Upper lobe of right lung (tissue), 1 donor: ENCODE measurements at regions not wholly inside any gene's neighbourhood (a gene's known extent, or its start where the extent isn't known, plus 50 kb on each side); places are given as distances from the start of the nearest gene placed in this dataset.

Experiments used
- ATAC-seq: fragments of 200-7000 bp; cut with Tn5 transposase; one replicate; pipeline ENCODE4 v1.9.1; 2020; ENCODE audit warnings: mild to moderate bottlenecking, moderate library complexity
- DNase-seq: peaks from one replicate; pipeline ENCODE4 v3.0.0-alpha.2; 2020
- H3K27ac ChIP-seq: fragments of 200-600 bp; one replicate; pipeline ENCODE4 v1.8.0; 2022
- H3K27me3 ChIP-seq: fragments of 200-600 bp; one replicate; pipeline ENCODE4 v1.8.0; 2022; ENCODE audit warnings: mild to moderate bottlenecking
- H3K36me3 ChIP-seq: fragments of 200-600 bp; one replicate; pipeline ENCODE4 v1.8.0; 2022
- H3K4me1 ChIP-seq: fragments of 200-600 bp; one replicate; pipeline ENCODE4 v1.8.0; 2022
- H3K4me3 ChIP-seq: fragments of 200-600 bp; one replicate; pipeline ENCODE4 v1.8.0; 2022; ENCODE audit warnings: mild to moderate bottlenecking
- H3K9me3 ChIP-seq: fragments of 200-600 bp; one replicate; pipeline ENCODE4 v1.8.0; 2022
- CTCF ChIP-seq: fragments of 200-600 bp; IDR thresholded peaks from one replicate; pipeline ENCODE4 v1.8.0; 2022; ENCODE audit warnings: antibody characterized with exemption
- intact Hi-C: fragments of 100-400 bp; cut with DNase I; formaldehyde crosslinking; loops from one replicate; pipeline ENCODE4 v1.11.0; 2022
- donor health status: DM: no; HTN: yes; CAD: no; lungs with severe emphysema.

DNA sequence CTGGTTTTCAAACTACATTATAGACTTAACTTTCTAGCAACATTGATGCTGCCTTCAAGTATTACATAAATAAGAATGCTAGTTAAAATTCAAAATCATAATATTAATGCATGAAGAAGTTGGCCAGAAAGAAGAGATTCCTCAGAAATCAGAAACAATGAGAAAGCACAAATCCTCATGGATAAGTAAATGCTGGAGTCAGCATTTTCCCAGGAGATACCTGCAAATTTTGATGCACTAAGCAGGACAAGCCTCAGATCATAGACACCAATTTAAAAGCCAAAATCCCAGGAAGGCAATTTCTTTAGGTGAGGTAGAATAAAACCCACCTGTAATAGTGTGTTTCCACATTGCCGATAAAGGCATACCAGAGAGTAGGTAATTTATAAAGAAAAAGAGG is 305.2 kb upstream of the TBX18 start:
- Histone ChIP-seq H3K4me3 (no peak overlapping the region), H3K9me3 (no peaks in the 10 kb centered on the region), H3K27me3 (no peaks in the 10 kb centered on the region), H3K27ac (no peak overlapping the region), H3K36me3 (no peaks in the 10 kb centered on the region), H3K4me1 (no peaks in the 10 kb centered on the region)
- DNase-seq (no peak), ATAC-seq (no peak)
- intact Hi-C loops, result no loop called here
- TF ChIP-seq CTCF, result no peak

GRCh38 chr6:85068221-85068620 is 303.8 kb upstream of the TBX18 start:
- no peak overlapping the region for H3K27ac ChIP-seq
- no peaks in the 10 kb centered on the region for H3K9me3 ChIP-seq
- H3K4me1 ChIP-seq, result no peaks in the 10 kb centered on the region
- no peak for TF ChIP-seq CTCF
- no peaks in the 10 kb centered on the region for H3K36me3 ChIP-seq
- H3K4me3 ChIP-seq, result no peak overlapping the region
- ATAC-seq, result no peak
- H3K27me3 ChIP-seq, result no peaks in the 10 kb centered on the region
- intact Hi-C loops, result no loop called here
- no peak for DNase-seq

DNA sequence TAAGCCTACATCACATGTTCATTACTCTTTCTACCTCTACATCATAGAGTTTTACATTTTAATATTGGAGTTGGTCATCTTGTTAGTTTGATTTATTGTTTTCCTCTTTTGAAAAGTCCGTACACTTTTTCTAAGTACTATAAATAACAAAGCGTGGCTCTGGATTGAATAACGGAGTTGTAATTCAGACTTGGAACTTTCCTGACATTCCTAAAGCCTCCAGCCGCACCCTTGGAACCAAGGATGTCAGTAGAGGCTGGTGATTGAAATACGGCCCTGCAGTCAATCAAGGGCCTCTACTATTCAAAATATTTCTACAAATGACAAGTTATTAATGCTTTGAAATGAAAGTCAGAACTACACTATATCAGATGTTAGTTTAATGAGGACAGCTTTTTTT is 301.9 kb upstream of the TBX18 start:
- TF ChIP-seq CTCF, result no peak
- H3K27ac ChIP-seq, result no peak overlapping the region
- intact Hi-C loops, result no loop called here
- H3K4me1 ChIP-seq, result no peaks in the 10 kb centered on the region
- H3K9me3 ChIP-seq, result no peaks in the 10 kb centered on the region
- H3K36me3 ChIP-seq, result no peaks in the 10 kb centered on the region
- no peak overlapping the region for H3K4me3 ChIP-seq
- no peak for DNase-seq
- no peaks in the 10 kb centered on the region for H3K27me3 ChIP-seq
- no peak for ATAC-seq

DNA sequence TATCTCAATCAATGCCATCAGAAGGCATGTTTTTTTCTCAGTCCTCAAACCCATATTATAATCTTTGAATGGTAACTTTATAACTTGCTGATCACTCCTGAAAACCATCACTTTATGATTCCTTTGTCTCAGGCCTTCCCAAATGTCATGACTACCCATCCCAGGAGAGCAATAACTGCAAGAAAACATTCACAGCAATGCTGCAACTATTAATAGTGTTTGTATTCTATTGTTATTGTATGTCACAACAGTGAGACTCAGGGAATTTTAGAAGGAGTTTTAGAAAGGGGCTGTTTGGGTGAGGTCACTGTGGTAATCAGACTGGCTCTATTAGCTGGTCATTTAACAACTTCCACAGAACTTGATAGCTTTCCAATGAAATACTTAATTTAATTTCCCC is 301.4 kb upstream of the TBX18 start:
- Histone ChIP-seq H3K4me1 (no peaks in the 10 kb centered on the region), H3K4me3 (no peak overlapping the region), H3K36me3 (no peaks in the 10 kb centered on the region), H3K9me3 (no peaks in the 10 kb centered on the region), H3K27me3 (no peaks in the 10 kb centered on the region), H3K27ac (no peak overlapping the region)
- ATAC-seq (no peak), DNase-seq (no peak)
- TF ChIP-seq CTCF, result no peak
- intact Hi-C loops, result no loop called here

- ATAC-seq, result no peak
- H3K9me3 ChIP-seq, result no peaks in the 10 kb centered on the region
- TF ChIP-seq CTCF, result no peak
Observed at GRCh38 chr6:85063611-85064010, 299.2 kb upstream of the TBX18 start.

GRCh38 chr6:85062884-85063283 is 298.5 kb upstream of the TBX18 start:
- TF ChIP-seq CTCF, result no peak
- no peak for ATAC-seq
- Histone ChIP-seq H3K27ac (no peak overlapping the region), H3K4me3 (no peak overlapping the region), H3K4me1 (no peaks in the 10 kb centered on the region), H3K36me3 (no peaks in the 10 kb centered on the region), H3K27me3 (no peaks in the 10 kb centered on the region), H3K9me3 (no peaks in the 10 kb centered on the region)
- intact Hi-C loops, result no loop called here
- DNase-seq, result no peak

More at GRCh38 chr6:85063611-85064010, 299.2 kb upstream of the TBX18 start:
- H3K4me1 ChIP-seq, result no peaks in the 10 kb centered on the region
- no peak for DNase-seq
- H3K27me3 ChIP-seq, result no peaks in the 10 kb centered on the region
- no peaks in the 10 kb centered on the region for H3K36me3 ChIP-seq
- no peak overlapping the region for H3K27ac ChIP-seq
- H3K4me3 ChIP-seq, result no peak overlapping the region
- intact Hi-C loops, result no loop called here
